NCI-H1930 (cell line): ENCODE measurements at regions not wholly inside any gene's neighbourhood (a gene's known extent, or its start where the extent isn't known, plus 50 kb on each side); places are given as distances from the start of the nearest gene placed in this dataset.
"Not testable (repeated sequence)": the region's sequence is repeated elsewhere in the genome, so short reads cannot be mapped to it uniquely, and the experiment has no call there.

ENCODE experiments used
- DNase-seq, 2 experiments: peaks; one replicate each; lab custom pipeline; 2025; lab: John Stamatoyannopoulos, UW

GRCh38 chrX:138282598-138283150 is 428.8 kb downstream of the FGF13 start:
- DNase-seq, result not testable (repeated sequence)

DNA sequence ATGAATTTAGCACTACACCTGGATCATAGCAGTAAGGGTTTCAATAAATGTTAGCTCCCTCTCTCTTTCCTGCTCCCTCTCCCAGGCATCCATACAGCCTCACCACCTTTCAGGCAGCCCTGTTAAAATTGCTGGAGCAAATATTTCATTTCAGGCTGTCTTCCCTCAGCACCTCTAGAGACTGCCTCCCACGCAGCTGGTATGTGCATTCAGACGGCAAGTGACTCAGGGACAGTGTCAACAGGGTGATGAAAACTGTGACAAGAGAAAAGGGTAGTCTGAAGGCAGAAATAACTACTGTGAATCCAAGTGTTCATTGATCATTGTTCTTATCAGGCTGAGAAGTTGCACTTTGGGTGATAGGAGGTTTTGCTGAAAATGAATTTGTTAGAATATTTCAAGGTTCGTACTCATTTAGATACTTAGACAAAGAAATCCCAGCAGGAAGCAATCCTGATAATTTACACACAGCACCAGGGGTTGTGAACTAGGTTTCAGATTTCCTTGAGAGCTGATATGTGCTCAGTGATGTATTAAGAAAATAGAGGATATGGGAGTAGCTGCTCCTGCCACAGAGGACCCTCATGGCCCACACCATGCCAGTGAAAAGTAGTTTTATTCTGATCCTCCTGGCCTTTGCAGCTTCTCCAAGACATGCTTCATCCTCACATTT is 424.2 kb downstream of the FGF13 start:
- peak in 1 of 2 experiments; percentile 39 for DNase-seq

- DNase-seq, result no peak
These were observed 416.6 kb downstream of the FGF13 start for GRCh38 chrX:138294951-138295350.

DNA sequence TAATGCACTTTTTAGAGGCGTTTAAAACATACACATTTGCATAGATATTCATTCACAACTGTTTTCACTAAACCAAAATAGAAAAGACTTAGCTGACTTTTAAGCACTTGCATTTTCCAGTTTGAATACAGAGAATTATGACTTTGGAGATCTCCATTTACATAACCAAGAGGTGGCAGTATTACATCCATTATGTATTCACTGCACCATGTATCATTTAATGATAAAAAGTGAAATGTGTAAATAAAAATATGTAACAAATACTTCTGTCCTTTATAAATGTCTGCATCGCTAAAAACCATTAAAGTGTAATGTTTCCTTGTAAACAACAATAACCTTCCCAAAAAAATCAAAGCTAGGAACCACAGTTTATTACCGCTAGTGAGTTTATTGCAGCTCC is 413.2 kb downstream of the FGF13 start:
- DNase-seq, result peak in 1 of 2 experiments; percentile 11

DNA sequence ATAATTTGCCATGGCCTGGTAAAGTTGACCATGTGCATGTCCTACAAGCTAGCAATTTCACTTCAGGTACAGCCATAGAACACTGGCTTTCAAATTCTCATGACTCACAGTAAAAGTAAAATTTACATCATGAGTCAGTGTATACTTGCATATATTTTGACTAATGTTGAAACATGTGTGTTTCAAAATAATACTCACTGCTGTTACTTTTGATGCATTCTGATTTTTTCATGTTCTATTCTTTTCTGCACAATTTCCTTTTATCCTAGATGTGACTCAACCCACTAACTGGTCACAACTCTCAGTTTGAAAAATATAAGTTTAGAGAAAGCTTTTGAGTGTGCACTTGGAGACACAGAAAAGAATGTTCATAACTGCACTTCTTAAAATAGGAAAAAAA is 365.7 kb downstream of the FGF13 start:
- no peak for DNase-seq

- DNase-seq, result no peak
These were observed 362.2 kb downstream of the FGF13 start for GRCh38 chrX:138349351-138349750.

DNA sequence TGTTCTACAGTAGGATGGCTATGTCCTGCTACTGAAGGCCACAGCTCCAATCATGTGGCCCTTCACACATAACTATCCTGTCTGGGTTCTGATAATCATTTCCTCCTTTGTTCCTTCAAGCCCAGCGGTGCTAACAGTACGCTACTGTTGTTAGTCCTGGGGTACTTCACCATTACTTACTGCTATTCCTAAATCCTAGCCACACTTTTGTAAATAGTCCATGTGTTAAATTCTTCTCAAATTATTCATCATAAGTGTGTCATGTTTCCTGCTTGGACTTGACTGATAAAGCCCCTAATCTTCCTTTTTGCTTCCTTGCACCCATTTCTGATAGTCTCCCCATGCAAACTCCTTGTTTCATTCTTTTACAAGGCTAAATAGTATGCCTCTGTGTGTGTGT is 332.6 kb downstream of the FGF13 start:
- no peak for DNase-seq

DNA sequence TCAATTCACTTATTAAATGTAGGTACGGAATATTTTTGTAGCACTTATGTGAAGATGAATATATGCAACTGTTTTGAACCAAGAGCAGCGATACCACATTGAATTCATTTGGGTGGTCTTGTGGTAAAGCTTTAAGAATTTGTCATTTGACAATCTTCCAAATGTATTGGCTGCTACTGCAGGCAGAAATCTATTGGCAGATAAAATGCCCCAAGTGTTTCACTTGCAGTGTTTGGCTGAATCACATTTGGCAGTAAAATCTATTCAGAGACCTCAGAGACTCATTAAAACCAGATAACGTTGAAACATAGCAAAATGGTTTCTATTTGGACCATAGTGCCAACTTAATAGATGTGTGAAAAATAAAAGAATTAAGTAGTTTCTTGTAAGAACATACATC is 303.4 kb downstream of the FGF13 start:
- DNase-seq, result no peak

- DNase-seq, result no peak
These were observed 300.5 kb downstream of the FGF13 start for GRCh38 chrX:138411048-138411447.
